ENCODE measurements at regions not wholly inside any gene's neighbourhood (a gene's known extent, or its start where the extent isn't known, plus 50 kb on each side); places are given as distances from the start of the nearest gene placed in this dataset.

DNA sequence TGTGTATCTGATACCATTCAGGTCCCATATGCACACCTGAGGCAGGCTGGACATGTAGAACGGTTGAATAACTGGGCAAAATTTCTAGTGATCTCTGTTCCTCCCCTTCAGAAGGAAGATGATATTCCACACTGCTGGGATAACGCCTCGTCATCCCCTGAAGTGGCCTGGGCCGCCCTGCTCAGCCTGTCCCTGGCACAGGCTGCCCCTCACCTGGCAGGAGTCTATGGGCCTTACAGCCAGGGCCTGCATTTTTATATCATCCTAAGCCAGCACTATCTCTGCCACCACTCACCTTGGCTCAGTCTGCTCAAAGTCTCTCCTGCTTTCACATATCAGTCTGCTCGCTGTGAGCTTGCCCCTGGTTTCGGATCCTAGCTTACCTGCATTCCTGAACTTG is 209.2 kb downstream of the CSNK2A3 start:
- no peak for DNase-seq (ENCODE audit: low read depth)
- TF ChIP-seq, protein P1, sequence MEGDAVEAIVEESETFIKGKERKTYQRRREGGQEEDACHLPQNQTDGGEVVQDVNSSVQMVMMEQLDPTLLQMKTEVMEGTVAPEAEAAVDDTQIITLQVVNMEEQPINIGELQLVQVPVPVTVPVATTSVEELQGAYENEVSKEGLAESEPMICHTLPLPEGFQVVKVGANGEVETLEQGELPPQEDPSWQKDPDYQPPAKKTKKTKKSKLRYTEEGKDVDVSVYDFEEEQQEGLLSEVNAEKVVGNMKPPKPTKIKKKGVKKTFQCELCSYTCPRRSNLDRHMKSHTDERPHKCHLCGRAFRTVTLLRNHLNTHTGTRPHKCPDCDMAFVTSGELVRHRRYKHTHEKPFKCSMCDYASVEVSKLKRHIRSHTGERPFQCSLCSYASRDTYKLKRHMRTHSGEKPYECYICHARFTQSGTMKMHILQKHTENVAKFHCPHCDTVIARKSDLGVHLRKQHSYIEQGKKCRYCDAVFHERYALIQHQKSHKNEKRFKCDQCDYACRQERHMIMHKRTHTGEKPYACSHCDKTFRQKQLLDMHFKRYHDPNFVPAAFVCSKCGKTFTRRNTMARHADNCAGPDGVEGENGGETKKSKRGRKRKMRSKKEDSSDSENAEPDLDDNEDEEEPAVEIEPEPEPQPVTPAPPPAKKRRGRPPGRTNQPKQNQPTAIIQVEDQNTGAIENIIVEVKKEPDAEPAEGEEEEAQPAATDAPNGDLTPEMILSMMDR (IDR thresholded peaks at IDR 0.05; ENCODE audit: low read length, missing control alignments) = no peak
- H3K4me3 ChIP-seq (replicated peaks; ENCODE audit: low read depth, low read length) = no peak overlapping the region

DNA sequence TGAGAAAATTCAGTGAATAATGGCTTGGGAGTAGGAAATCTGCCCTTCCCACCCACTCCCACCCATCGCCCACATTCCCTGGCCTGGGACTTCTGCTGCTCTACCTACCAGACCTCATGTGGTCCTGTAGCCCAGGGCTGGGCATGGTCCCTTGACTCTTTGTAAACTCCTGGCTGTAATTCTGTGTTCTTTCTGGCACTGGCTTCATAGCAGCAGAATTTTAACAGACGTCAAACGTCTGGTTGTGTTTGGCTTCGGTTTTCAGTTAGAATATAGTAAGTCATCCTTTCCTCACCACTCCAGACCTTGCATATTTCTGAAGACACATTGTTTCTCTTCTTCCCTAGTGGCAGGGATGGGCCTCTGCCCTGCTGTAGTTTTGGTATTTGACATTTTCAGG is 210.6 kb downstream of the CSNK2A3 start:
- TF ChIP-seq, protein P1 (IDR thresholded peaks at IDR 0.05; ENCODE audit: low read length, missing control alignments) = no peak
- no peak for DNase-seq (ENCODE audit: low read depth)
- H3K4me3 ChIP-seq (replicated peaks; ENCODE audit: low read depth, low read length) = no peak overlapping the region

DNA sequence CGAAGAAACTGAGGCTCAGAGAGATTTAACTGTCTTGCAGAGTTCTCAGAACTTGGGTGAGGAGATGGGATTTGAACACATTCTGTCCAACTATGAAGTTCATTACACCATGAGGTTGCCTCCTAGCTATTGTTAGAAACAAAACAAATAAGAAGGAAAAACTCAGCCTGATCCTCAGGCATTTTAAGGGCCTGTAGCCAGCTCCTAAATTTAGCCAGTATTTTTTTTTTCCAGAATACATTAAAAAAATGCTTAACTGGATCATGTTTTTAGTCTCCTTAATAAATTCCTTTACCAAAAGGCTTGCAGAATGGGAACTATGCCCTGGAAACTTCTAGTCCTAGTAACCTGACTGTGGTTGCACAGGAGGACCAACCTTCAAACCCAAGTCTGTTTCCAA is 212.0 kb downstream of the CSNK2A3 start:
- DNase-seq (ENCODE audit: low read depth) = no peak
- no peak overlapping the region for H3K4me3 ChIP-seq (replicated peaks; ENCODE audit: low read depth, low read length)
- TF ChIP-seq, protein P1 (IDR thresholded peaks at IDR 0.05; ENCODE audit: low read length, missing control alignments) = no peak

DNA sequence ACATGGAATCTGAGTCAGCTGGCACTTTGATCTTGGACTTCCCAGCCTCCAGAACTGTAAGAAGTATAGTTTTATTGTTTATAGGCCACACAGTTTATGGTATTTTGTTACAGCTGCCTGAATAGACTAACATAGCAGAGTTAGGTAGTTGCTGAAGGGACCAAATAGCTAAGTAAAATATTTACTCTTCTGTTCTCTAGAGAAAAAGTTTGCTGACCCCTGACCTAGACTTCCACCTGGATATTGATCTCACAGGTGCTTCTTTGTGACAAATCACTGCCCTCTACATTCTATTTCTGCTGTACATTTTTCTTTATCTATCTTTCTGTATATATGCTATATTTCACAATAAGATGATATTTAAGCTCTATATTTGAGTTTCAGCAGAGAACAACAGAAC is 212.5 kb downstream of the CSNK2A3 start:
- no peak for DNase-seq (ENCODE audit: low read depth)
- H3K4me3 ChIP-seq (replicated peaks; ENCODE audit: low read depth, low read length) = no peak overlapping the region
- TF ChIP-seq, protein P1 (IDR thresholded peaks at IDR 0.05; ENCODE audit: low read length, missing control alignments) = no peak

DNA sequence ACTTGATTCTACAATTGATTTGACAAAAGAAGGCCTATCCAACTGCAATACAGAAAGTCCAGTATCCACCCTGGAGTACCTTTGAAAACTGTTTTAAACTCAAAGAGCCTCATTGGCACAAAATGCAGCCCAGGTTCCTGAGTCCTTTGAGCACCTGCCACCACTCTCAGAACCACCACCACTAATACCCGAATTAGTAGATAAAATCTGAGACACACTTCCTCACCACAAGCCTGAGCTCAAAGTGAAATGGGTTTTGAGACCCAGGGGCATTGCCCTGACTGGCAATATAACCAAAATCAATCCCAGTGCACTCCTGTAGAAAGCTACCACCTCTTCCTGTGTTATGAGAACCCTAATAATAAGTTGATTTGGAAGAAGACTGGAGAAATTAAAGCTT is 215.7 kb downstream of the CSNK2A3 start:
- TF ChIP-seq, protein P1 (IDR thresholded peaks at IDR 0.05; ENCODE audit: low read length, missing control alignments) = no peak
- H3K4me3 ChIP-seq (replicated peaks; ENCODE audit: low read depth, low read length) = no peak overlapping the region
- DNase-seq (ENCODE audit: low read depth) = no peak

DNA sequence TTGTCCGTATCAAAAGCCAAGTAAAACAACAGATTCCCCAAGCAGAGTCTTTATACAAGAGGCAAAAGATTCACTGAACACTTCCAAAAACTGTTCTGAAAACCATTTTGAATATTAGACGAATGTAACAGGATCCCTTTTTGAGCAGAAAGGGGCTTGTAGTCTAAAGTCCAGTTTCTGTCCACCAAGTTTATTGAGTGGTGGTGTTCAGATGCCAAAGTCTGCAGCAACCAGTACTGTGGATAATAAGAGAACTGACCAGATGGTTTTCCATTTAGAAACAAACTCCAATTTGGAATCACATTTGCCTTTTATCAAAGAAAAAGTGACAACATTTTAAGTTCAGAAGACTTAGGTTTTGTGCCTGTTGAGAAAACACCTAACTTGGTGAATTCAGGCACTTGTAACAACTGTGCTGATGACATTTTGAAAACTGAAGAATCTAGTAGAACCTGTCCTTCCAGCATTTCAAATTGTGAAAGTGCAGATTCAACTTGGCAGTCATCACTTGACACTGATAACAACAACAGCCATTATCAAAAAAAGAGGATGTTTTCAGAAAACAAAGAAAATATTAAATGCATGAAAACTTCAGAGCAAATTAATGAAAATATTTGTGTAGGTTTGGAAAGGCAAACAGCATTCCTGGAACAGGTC is 217.1 kb downstream of the CSNK2A3 start:
- TF ChIP-seq, protein P1 (IDR thresholded peaks at IDR 0.05; ENCODE audit: low read length, missing control alignments) = no peak
- no peak for DNase-seq (ENCODE audit: low read depth)
- no peak overlapping the region for H3K4me3 ChIP-seq (replicated peaks; ENCODE audit: low read depth, low read length)

DNA sequence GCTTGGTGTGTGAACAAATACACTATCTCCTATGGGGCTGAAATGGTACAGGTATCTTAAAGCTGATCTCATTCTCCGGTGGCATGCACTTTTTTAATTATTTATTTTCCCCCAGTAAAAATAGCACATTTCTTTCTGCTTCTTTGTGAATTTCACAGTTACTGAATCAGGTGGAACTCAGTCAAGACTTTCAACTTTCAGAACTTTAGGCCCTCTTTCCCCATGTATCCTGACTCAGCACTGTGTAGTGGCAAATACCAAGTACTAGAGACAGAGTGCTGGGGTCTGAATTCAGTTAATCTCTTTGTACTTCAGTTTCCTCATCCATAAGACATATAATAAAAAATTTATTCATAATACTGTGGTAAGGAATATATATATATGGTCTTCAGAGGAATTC is 223.9 kb downstream of the CSNK2A3 start:
- TF ChIP-seq, protein P1 (IDR thresholded peaks at IDR 0.05; ENCODE audit: low read length, missing control alignments) = no peak
- H3K4me3 ChIP-seq (replicated peaks; ENCODE audit: low read depth, low read length) = no peak overlapping the region

More for the DNA sequence above, 223.9 kb downstream of the CSNK2A3 start:
- DNase-seq (ENCODE audit: low read depth) = no peak

All from fibroblast of pulmonary artery (primary cell).